ENCODE measurements at regions not wholly inside any gene's neighbourhood (a gene's known extent, or its start where the extent isn't known, plus 50 kb on each side); places are given as distances from the start of the nearest gene placed in this dataset.

- ChIA-PET SMC1A (ENCODE audit: uncharacterized antibody, unreplicated experiment) (interaction anchor here (0.6 kb wide), 2 partner anchors 15 to 364 kb away, joined by 3 read pairs; no protein-coding TSS in a partner anchor), RAD21 (ENCODE audit: unreplicated experiment) (no interaction called here), POLR2A (no interaction called here), CTCF (no interaction called here)
- no peak overlapping the region for H3K9ac ChIP-seq (ENCODE audit: control insufficient read depth, insufficient read depth, low read length)
- H2AFZ ChIP-seq (ENCODE audit: control insufficient read depth, low read depth, low read length), result no peak overlapping the region
- no TSS peak for BruUV-seq (replicated peaks)
- ATAC-seq (no peak), FAIRE-seq (no peak), DNase-seq (ENCODE audit: low read depth, low spot score) (no peak)
- no peaks in the 10 kb centered on the region for H3K4me1 ChIP-seq (ENCODE audit: control insufficient read depth, insufficient read depth, low read length)
- intact Hi-C loops (cut with micrococcal nuclease; ENCODE audit: unreplicated experiment) (no loop called here), in situ Hi-C loops (cut with MboI) (no loop called here)
- no peaks in the 10 kb centered on the region for H3K9me3 ChIP-seq (replicated peaks; ENCODE audit: control insufficient read depth, insufficient read depth, low read length)
- H3K79me2 ChIP-seq (ENCODE audit: control insufficient read depth, insufficient read depth, low read length), result no peaks in the 10 kb centered on the region
- H4K20me1 ChIP-seq (ENCODE audit: control insufficient read depth, insufficient read depth), result no peaks in the 10 kb centered on the region
- WGBS (ENCODE audit: insufficient coverage, insufficient replicate concordance, low lambda C conversion rate, missing lambda C conversion rate), result 1% methylated on average over 5 of the region's 5 CpGs
- H3K4me3 ChIP-seq, result no peak overlapping the region
- no peak overlapping the region for H3K4me2 ChIP-seq (ENCODE audit: control insufficient read depth, insufficient read depth)
- H3K27ac ChIP-seq (ENCODE audit: control insufficient read depth, insufficient read depth), result no peak overlapping the region
- no peaks in the 10 kb centered on the region for H3K27me3 ChIP-seq (replicated peaks in 1 of 2; ENCODE audit: control insufficient read depth in 2 of 2, insufficient read depth in 2 of 2, low read length in 1 of 2)
- no peaks in the 10 kb centered on the region for H3K36me3 ChIP-seq (ENCODE audit: control insufficient read depth in 2 of 2, insufficient read depth in 2 of 2, low read length in 1 of 2)
- TF ChIP-seq RFX5 (IDR thresholded peaks at IDR 0.05; ENCODE audit: low read depth, low read length), result no peak
- no peak for TF ChIP-seq CREM (IDR thresholded peaks at IDR 0.05; ENCODE audit: low read depth)
- no peak for TF ChIP-seq PML (IDR thresholded peaks at IDR 0.05; ENCODE audit: low read length)
- no peak for TF ChIP-seq ZBTB4 (CRISPR knock-in tag; IDR thresholded peaks at IDR 0.05)
- TF ChIP-seq BMI1 (IDR thresholded peaks at IDR 0.05; ENCODE audit: borderline replicate concordance), result no peak
- TF ChIP-seq, protein P1, sequence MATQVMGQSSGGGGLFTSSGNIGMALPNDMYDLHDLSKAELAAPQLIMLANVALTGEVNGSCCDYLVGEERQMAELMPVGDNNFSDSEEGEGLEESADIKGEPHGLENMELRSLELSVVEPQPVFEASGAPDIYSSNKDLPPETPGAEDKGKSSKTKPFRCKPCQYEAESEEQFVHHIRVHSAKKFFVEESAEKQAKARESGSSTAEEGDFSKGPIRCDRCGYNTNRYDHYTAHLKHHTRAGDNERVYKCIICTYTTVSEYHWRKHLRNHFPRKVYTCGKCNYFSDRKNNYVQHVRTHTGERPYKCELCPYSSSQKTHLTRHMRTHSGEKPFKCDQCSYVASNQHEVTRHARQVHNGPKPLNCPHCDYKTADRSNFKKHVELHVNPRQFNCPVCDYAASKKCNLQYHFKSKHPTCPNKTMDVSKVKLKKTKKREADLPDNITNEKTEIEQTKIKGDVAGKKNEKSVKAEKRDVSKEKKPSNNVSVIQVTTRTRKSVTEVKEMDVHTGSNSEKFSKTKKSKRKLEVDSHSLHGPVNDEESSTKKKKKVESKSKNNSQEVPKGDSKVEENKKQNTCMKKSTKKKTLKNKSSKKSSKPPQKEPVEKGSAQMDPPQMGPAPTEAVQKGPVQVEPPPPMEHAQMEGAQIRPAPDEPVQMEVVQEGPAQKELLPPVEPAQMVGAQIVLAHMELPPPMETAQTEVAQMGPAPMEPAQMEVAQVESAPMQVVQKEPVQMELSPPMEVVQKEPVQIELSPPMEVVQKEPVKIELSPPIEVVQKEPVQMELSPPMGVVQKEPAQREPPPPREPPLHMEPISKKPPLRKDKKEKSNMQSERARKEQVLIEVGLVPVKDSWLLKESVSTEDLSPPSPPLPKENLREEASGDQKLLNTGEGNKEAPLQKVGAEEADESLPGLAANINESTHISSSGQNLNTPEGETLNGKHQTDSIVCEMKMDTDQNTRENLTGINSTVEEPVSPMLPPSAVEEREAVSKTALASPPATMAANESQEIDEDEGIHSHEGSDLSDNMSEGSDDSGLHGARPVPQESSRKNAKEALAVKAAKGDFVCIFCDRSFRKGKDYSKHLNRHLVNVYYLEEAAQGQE (IDR thresholded peaks at IDR 0.05; ENCODE audit: low read depth, low read length), result no peak
- no peak for TF ChIP-seq HCFC1 (IDR thresholded peaks at IDR 0.05; ENCODE audit: low read length)
- no peak for TF ChIP-seq RELB (IDR thresholded peaks at IDR 0.05; ENCODE audit: low read depth)
- no peak for TF ChIP-seq SRF (IDR thresholded peaks at IDR 0.05; ENCODE audit: low read depth in 2 of 2, low read length in 2 of 2)
- no peak for TF ChIP-seq PKNOX1 (IDR thresholded peaks at IDR 0.05)
- TF ChIP-seq NR2C2 (IDR thresholded peaks at IDR 0.05; ENCODE audit: borderline replicate concordance, control insufficient read depth, insufficient read length, low read depth), result no peak
- TF ChIP-seq SUPT20H (IDR thresholded peaks at IDR 0.05; ENCODE audit: borderline replicate concordance, control insufficient read depth, low read depth, low read length), result no peak
- TF ChIP-seq ZZZ3 (IDR thresholded peaks at IDR 0.05; ENCODE audit: control insufficient read depth, insufficient read length, low read depth), result no peak
- TF ChIP-seq BHLHE40 (IDR thresholded peaks at IDR 0.05; ENCODE audit: borderline replicate concordance in 1 of 2, low read depth in 2 of 2, low read length in 1 of 2), result no peak
Observed at GRCh38 chr10:57689596-57690297, 577.9 kb downstream of the IPMK start.

Measured in GM12878 (cell line).